Activated T-cell treated with anti-CD3 and anti-CD28 coated beads, Interleukin-2, amount 50 U/mL, for 4 hours (primary cell): ENCODE measurements at regions not wholly inside any gene's neighbourhood (a gene's known extent, or its start where the extent isn't known, plus 50 kb on each side); places are given as distances from the start of the nearest gene placed in this dataset.

Experiments
- ATAC-seq, 2 donors: fragments of 200-7000 bp; cut with Tn5 transposase; one replicate each; pipeline ENCODE4 v1.10.0; 2021
- DNase-seq: peaks from one replicate; pipeline ENCODE4 v3.0.0-alpha.2; 2020
- H3K27me3 Mint-ChIP-seq: one replicate; pipeline ENCODE4 v1.8.0; 2021; ENCODE audit warnings: low read depth, mixed read lengths
- H3K36me3 Mint-ChIP-seq: one replicate; pipeline ENCODE4 v1.8.0; 2022; ENCODE audit warnings: mixed read lengths; ENCODE audit not compliant: insufficient read depth
- H3K4me1 Mint-ChIP-seq: one replicate; pipeline ENCODE4 v1.8.0; 2021; ENCODE audit warnings: low read depth, mixed read lengths
- H3K4me3 Mint-ChIP-seq: one replicate; pipeline ENCODE4 v1.8.0; 2021; ENCODE audit warnings: mild to moderate bottlenecking, moderate library complexity, mixed read lengths
- H3K9me3 Mint-ChIP-seq: one replicate; pipeline ENCODE4 v1.8.0; 2021; ENCODE audit warnings: mixed read lengths

DNA sequence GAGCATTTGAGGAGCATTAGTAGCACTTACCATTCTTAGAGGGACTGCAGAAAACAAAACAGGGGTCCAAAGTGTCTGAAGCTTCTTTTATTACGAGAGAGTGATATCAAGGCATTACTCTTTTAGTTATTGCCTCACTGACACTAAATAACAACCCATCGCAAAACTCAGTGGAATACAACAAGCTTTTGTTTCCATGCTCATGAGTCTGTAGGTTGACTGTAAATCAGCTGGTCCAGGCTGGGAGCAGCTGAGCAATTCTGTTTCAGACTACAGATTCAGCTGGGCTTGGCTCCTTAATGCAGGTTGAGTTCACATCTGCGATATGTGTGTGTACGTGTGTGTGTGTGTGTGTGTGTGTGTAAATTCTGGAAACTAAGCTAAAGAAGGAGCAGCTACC lies 501.8 kb upstream of the PKDCC start:
- no peak for DNase-seq
- no peaks in the 10 kb centered on the region for H3K9me3 Mint-ChIP-seq

DNA sequence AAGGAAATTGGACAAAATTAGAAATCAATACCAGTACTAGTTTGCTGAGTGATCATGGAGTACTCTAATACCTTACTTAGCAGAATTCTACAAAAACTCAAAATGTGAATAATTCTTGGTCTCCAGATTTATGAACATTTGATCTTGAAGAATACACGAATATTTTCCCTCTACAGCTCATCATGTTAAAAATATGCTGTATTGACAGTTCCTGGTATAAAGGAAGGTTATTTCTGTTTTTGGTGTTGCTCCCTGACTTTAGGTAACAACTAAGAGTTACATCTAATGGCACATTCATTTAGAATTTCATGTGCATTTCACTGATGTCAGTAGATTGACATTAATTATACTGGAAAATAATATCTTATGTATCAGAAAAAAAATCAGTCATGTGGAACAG lies 479.2 kb upstream of the PKDCC start:
- Mint-ChIP-seq H3K4me3 (no peak overlapping the region), H3K9me3 (peaks cover 3% of the 10 kb centered on the region), H3K36me3 (no peaks in the 10 kb centered on the region), H3K27me3 (peaks cover 3% of the 10 kb centered on the region), H3K4me1 (no peaks in the 10 kb centered on the region)
- no peak for DNase-seq
- ATAC-seq: no peak

More for the DNA sequence above, 501.8 kb upstream of the PKDCC start:
- Mint-ChIP-seq H3K4me1 (no peaks in the 10 kb centered on the region), H3K36me3 (no peaks in the 10 kb centered on the region), H3K27me3 (no peaks in the 10 kb centered on the region), H3K4me3 (no peak overlapping the region)
- no peak for ATAC-seq

DNA sequence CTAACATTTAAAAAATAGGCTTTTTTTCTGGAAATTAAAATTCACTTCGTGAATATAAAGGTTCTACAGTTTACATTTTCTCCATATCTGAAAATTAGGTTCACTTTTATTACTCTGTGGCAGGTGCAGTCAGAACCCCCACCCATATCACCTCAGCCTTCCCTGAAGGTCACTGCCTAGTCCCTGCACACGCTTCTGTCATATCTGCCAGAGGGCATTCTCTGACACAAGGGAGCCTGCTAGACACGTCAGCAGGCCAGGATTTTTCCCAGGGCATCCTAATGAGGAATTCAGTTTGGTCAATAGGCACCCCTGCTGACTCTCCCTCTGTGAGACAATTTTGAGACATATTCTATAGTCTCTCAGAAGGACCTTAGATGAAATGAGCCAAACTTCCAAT lies 475.7 kb upstream of the PKDCC start:
- DNase-seq: no peak
- H3K9me3 Mint-ChIP-seq: peaks cover 3% of the 10 kb centered on the region
- H3K4me3 Mint-ChIP-seq: no peak overlapping the region
- no peaks in the 10 kb centered on the region for H3K4me1 Mint-ChIP-seq
- peaks cover 3% of the 10 kb centered on the region for H3K27me3 Mint-ChIP-seq
- H3K36me3 Mint-ChIP-seq: no peaks in the 10 kb centered on the region
- no peak for ATAC-seq

DNA sequence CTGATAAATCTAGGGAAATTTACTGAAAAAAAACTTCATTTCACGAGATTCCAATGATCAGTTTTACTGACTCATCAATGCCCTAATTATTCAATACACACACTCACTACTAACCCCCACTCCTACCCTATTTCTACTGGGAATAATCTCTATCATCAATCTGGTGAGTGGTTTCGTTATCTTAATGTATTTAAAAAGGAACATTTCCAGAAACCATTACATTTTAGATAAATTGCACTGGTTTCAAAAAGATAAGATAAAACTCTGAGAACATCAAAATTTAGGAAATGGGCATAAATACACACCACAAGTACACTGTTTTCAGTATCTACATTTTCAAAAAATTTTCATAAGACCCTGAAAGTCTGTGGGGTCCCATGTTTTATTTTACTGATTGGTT lies 471.4 kb upstream of the PKDCC start:
- DNase-seq (no peak), ATAC-seq (no peak)
- Mint-ChIP-seq H3K4me3 (no peak overlapping the region), H3K27me3 (no peaks in the 10 kb centered on the region), H3K4me1 (no peaks in the 10 kb centered on the region), H3K9me3 (no peaks in the 10 kb centered on the region), H3K36me3 (no peaks in the 10 kb centered on the region)

DNA sequence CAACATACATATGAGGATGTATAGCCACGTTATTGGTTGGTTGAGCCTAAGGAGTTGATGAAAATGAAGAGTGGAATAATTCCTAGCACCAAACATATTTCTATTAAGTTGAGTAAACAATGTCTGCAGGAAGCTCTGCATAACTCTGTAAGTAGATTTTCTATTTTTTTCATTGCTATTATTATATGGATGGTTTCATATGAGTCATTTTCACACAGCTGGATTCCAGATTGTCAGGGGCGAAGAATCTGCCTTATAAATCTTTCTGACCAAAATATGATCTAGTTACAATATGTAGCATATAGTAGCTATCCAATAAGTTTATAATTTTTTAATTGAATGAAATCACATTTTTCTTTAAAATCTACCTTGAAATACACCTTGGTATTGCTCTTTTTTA lies 468.0 kb upstream of the PKDCC start:
- DNase-seq (no peak), ATAC-seq (no peak)
- H3K36me3 Mint-ChIP-seq: no peaks in the 10 kb centered on the region
- H3K27me3 Mint-ChIP-seq: peaks cover 2% of the 10 kb centered on the region
- H3K4me3 Mint-ChIP-seq: no peak overlapping the region
- no peaks in the 10 kb centered on the region for H3K4me1 Mint-ChIP-seq
- peaks cover 14% of the 10 kb centered on the region for H3K9me3 Mint-ChIP-seq

DNA sequence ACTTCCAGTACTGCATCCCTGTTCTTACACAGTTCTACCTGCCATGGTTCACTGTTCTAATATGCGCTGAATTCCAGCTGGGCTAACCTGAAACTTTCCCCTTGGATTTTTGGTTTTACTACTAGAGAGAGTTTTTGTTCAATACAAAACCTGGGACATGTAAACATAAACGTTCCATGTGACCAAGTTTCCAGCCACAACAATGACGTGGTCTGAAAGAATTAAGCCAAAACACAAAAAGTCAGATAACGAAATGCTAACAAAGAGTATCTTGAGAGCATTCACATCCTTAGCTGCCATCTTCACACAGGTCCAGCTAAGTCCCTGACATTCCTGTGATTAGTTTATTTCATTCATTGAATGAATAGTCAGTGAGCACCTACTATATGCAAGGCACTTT lies 467.0 kb upstream of the PKDCC start:
- no peak for DNase-seq
- Mint-ChIP-seq H3K9me3 (peaks cover 20% of the 10 kb centered on the region), H3K4me3 (no peak overlapping the region), H3K36me3 (no peaks in the 10 kb centered on the region), H3K27me3 (peaks cover 2% of the 10 kb centered on the region), H3K4me1 (no peaks in the 10 kb centered on the region)
- no peak for ATAC-seq

DNA sequence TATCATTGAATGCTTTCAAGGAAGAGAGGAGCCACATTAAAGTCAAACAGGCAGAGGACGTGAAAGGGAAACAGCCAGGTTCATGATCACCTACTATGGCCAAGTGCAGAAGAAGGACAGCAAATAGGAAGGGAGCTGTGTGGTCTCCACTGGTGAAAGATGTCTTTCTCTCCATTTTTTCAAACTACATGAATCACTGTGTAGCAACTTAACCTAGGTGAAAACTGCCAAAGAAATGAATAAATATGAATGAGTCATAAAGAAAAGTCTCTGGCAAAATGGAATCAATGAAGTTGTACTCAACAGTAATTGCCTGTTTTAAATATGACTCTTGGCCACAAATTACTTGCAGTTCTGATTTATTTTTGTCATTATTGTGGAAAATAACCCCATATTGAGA lies 452.6 kb upstream of the PKDCC start:
- H3K4me1 Mint-ChIP-seq: no peaks in the 10 kb centered on the region
- H3K4me3 Mint-ChIP-seq: no peak overlapping the region
- ATAC-seq: no peak
- H3K9me3 Mint-ChIP-seq: no peaks in the 10 kb centered on the region
- no peak for DNase-seq
- H3K36me3 Mint-ChIP-seq: no peaks in the 10 kb centered on the region
- H3K27me3 Mint-ChIP-seq: no peaks in the 10 kb centered on the region

DNA sequence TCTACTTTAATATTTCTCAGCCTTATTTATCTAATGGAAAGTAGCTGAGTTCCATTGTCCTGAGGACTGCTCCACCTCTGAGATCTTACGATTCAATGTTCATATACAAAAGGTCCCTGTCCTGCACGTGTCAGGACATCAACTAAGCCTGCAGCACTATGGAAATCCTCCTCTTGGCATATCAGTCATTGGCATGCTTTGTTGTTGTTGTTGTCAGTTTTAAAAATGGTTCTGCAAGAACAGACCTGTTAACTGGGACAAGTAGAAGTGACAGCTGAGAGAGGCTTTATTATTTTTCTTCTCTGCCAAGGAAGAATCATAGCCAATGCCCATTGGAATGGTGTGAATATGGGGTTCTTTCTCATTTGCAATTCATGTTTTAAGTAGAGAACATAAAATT lies 450.1 kb upstream of the PKDCC start:
- Mint-ChIP-seq H3K9me3 (no peaks in the 10 kb centered on the region), H3K4me3 (no peak overlapping the region), H3K36me3 (no peaks in the 10 kb centered on the region), H3K4me1 (no peaks in the 10 kb centered on the region), H3K27me3 (no peaks in the 10 kb centered on the region)
- no peak for ATAC-seq
- no peak for DNase-seq

DNA sequence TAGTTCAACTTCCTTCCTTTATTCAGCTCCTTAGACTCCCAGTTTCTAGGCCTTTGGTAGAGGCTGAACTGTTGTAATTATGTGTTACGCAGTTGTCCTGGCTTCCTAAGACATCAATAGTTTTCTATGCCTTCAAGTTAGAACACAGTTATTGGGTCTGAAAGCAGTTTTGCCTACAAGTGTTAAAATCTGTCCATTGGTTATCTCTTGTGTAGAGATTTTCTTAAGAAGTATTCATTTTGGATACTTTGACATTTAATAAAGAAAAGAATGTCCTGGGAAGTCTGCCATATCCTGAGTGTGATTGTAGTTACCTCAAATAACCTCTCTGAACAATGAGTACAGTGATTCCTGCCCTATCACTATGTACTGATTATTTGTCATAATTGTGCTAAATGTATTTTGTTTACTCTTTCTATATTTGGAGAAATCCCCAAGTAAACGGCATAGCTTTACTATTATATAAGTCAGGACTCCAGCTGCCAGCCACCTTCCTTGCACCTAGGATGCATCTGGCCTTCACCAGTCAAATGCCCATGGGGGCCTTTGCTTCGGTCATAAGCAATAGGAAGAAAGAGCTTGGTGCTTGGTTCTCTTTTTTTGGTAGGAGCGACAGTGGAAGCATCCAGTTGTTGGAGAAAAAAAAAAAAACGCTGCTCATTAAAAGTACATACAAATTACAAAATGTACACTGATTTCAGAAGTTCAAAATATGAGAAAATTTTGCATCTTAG lies 449.5 kb upstream of the PKDCC start:
- Mint-ChIP-seq H3K4me3 (no peak overlapping the region), H3K4me1 (no peaks in the 10 kb centered on the region), H3K27me3 (no peaks in the 10 kb centered on the region), H3K9me3 (no peaks in the 10 kb centered on the region), H3K36me3 (no peaks in the 10 kb centered on the region)
- ATAC-seq (no peak), DNase-seq (no peak)

DNA sequence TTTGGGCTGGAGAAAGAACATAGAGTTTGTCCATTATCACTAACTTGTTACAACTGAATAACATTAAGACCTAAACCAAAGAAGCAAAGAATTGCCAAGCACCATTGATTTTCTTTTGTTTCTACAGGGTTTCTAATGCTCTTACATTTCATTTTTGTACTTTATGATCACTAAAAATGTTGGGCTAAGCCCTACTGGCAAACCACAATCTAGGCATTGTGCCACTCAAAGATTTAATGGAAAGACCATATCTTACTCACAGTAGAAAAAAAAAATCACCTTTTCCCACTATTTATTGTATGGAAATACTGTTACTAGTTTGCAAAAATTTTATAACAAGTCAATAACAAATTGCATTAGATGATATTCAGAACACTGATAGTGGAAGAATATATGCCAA lies 447.4 kb upstream of the PKDCC start:
- no peaks in the 10 kb centered on the region for H3K36me3 Mint-ChIP-seq
- no peak for ATAC-seq
- H3K27me3 Mint-ChIP-seq: no peaks in the 10 kb centered on the region
- no peak overlapping the region for H3K4me3 Mint-ChIP-seq
- DNase-seq: no peak
- H3K4me1 Mint-ChIP-seq: no peaks in the 10 kb centered on the region
- no peaks in the 10 kb centered on the region for H3K9me3 Mint-ChIP-seq

DNA sequence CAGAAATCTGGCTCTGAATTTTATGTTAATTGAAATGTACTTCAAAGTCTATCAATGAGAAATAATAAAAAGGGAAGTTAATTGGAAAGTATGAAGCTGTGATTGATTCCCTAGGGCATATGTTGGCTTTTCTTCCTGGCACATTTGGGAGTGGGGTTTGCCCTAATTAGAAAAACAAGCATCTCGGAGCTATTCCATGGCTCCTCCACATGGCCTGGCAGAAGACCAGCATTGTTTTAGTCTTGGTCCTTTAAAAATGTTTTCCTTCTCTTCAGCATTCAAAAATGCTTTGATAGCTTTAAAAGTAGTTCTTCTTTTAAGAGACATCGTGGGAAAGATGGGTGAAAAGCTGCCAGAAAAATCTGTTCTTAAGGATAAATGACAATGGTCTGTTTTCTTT lies 445.5 kb upstream of the PKDCC start:
- no peaks in the 10 kb centered on the region for H3K4me1 Mint-ChIP-seq
- no peak overlapping the region for H3K4me3 Mint-ChIP-seq
- H3K27me3 Mint-ChIP-seq: no peaks in the 10 kb centered on the region
- no peak for ATAC-seq
- no peaks in the 10 kb centered on the region for H3K9me3 Mint-ChIP-seq
- H3K36me3 Mint-ChIP-seq: no peaks in the 10 kb centered on the region
- DNase-seq: no peak

DNA sequence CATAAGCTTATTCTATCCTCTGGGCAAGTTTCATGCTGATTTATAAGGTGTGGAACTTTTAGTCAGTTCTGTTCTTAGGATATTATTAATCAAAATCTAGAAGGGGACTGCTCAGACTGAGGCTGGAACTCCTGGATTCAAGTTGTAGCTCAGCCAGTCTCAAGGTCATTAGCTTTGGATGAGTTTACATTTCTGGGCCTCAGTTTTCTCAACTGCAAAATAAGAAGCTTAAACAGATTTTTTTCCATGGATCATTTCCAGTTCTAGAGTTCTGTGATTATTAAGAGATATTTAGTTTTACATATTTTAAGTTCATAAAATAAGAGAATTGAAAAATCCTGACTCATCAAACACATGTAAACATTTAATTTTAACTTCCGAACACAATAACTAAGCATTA lies 442.5 kb upstream of the PKDCC start:
- no peak for ATAC-seq
- Mint-ChIP-seq H3K36me3 (no peaks in the 10 kb centered on the region), H3K9me3 (no peaks in the 10 kb centered on the region), H3K27me3 (peaks cover under 1% of the 10 kb centered on the region), H3K4me3 (no peak overlapping the region), H3K4me1 (no peaks in the 10 kb centered on the region)
- DNase-seq: no peak

DNA sequence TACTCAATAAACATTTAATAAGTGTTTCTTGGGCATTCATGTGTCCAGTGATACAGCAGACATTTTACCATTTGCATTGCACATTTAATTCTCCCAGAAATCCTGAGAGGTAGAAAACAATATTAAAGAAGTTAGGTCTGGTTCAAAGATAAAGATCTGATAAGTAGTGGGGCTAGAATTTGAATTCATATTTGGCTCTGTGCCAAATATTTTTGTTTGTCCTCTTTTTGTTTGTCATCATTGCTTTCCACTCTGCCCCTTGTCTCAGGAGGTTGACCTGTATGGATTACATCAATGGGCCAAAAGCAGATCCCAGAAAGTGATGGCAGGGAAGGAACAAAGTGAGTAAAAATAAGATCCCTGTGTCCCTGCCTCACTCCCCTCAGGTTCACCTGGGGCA lies 441.9 kb upstream of the PKDCC start:
- H3K36me3 Mint-ChIP-seq: no peaks in the 10 kb centered on the region
- no peak for ATAC-seq
- no peaks in the 10 kb centered on the region for H3K9me3 Mint-ChIP-seq
- H3K27me3 Mint-ChIP-seq: peaks cover 4% of the 10 kb centered on the region
- no peaks in the 10 kb centered on the region for H3K4me1 Mint-ChIP-seq
- DNase-seq: no peak
- H3K4me3 Mint-ChIP-seq: no peak overlapping the region

DNA sequence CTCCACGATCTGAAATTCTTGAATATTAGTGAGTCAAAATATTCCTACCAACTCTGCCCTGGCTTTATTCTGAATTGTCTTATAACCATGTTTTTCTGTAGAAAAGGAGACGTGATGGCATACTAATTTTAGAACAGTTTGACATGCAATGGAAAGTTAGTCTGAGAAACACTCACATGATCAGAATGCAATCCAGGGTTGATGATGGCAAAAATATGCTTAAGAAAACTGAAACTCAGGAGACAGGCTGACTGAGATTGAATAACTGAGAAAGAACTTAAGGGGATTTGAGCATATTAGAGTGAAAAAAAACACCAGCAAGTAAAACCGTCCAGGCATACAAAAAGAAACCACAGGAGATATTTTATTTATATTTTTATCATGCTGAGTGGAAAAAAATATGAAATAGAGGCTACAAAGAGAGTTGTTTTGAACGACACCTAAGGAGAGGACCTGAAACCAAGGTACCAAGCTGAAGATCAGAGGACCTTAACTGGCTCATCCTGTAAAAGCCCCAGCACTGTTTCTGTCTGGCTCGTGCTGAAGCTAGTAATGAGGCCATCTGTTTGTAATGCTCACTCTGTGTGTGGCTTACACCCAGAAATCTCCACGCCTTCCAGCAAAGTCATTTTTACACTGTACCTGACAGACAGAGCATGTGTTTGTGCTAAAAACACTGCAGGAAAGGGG lies 437.2 kb upstream of the PKDCC start:
- no peak for DNase-seq
- Mint-ChIP-seq H3K4me3 (no peak overlapping the region), H3K9me3 (no peaks in the 10 kb centered on the region), H3K36me3 (no peaks in the 10 kb centered on the region), H3K27me3 (peaks cover 4% of the 10 kb centered on the region), H3K4me1 (no peaks in the 10 kb centered on the region)
- ATAC-seq: no peak

DNA sequence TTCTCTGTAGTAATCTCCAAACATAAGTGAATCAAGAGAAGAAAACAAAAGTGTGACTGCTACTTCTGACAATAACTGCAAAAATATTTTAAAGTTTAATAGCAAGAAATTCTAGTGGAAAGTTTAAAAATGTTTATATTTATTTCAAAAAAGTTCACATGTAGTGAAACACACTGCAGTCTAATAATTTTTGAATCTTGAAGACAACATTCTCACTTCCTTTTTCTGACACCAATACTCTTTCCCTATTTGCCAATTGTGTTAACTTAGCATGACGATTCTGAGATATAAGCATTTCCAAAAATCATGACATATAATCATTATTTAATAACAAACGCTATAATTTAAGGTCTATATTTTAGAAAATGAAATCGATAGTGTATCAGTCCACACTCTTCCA lies 429.1 kb upstream of the PKDCC start:
- H3K4me3 Mint-ChIP-seq: no peak overlapping the region

More for the DNA sequence above, 429.1 kb upstream of the PKDCC start:
- DNase-seq (no peak), ATAC-seq (no peak)
- H3K4me1 Mint-ChIP-seq: no peaks in the 10 kb centered on the region
- H3K27me3 Mint-ChIP-seq: peaks cover 2% of the 10 kb centered on the region
- H3K36me3 Mint-ChIP-seq: no peaks in the 10 kb centered on the region
- no peaks in the 10 kb centered on the region for H3K9me3 Mint-ChIP-seq
